CD14-positive monocyte (primary cell): ENCODE measurements at regions not wholly inside any gene's neighbourhood (a gene's known extent, or its start where the extent isn't known, plus 50 kb on each side); places are given as distances from the start of the nearest gene placed in this dataset.

ENCODE experiments used
- DNase-seq, 3 donors: peaks; one replicate each; pipeline ENCODE4 v3.0.0-alpha.2; 2011 to 2022
- H2AFZ ChIP-seq: 2 replicates; pipeline ENCODE4 v1.6.0; 2012; ENCODE audit warnings: mild to moderate bottlenecking, low read depth, low read length, inconsistent platforms; ENCODE audit not compliant: insufficient read depth, poor library complexity, severe bottlenecking
- H3K27ac ChIP-seq, 2 donors: 1 replicate in 1 of 2; 2 replicates in 1 of 2; pipeline ENCODE4 v1.5.1; 2012 to 2013; ENCODE audit warnings: low read length in 2 of 2, control low read depth in 1 of 2, inconsistent platforms in 1 of 2, low read depth in 1 of 2, mild to moderate bottlenecking in 1 of 2
- H3K27me3 ChIP-seq, 2 donors: one replicate each; pipeline versions ENCODE4 v1.6.0 to v1.6.1; 2011 to 2013; ENCODE audit warnings: low read length in 2 of 2; ENCODE audit not compliant: control insufficient read depth in 2 of 2, insufficient read depth in 2 of 2
- H3K36me3 ChIP-seq, 2 donors: replicated peaks in 1 of 2; 1 replicate in 1 of 2; 2 replicates in 1 of 2; pipeline versions ENCODE4 v1.5.1 to v1.6.1; 2012 to 2013; ENCODE audit warnings: low read length in 2 of 2, control low read depth in 1 of 2, inconsistent platforms in 1 of 2, mild to moderate bottlenecking in 1 of 2; ENCODE audit not compliant: insufficient read depth in 2 of 2, control insufficient read depth in 1 of 2
- H3K4me1 ChIP-seq, 2 donors: 1 replicate in 1 of 2; 2 replicates in 1 of 2; pipeline versions ENCODE4 v1.5.1 to v1.6.1; 2012 to 2013; ENCODE audit warnings: low read length in 2 of 2, control low read depth in 1 of 2, inconsistent platforms in 1 of 2, mild to moderate bottlenecking in 1 of 2, moderate library complexity in 1 of 2; ENCODE audit not compliant: insufficient read depth in 2 of 2, control insufficient read depth in 1 of 2
- H3K4me2 ChIP-seq: replicated peaks from 2 replicates; pipeline ENCODE3; 2012; ENCODE audit warnings: low read length, moderate library complexity, mild to moderate bottlenecking; ENCODE audit not compliant: poor library complexity, severe bottlenecking; ENCODE audit errors: extremely low read depth
- H3K4me3 ChIP-seq, 3 experiments: fragments of 200-600 bp in 1 of 3; sonication (generic) in 1 of 3; replicated peaks in 1 of 3; 1 replicate in 2 of 3; 2 replicates in 1 of 3; pipeline ENCODE4 v1.5.1; 2011 to 2013; ENCODE audit warnings: low read length in 3 of 3, mild to moderate bottlenecking in 3 of 3, control low read depth in 2 of 3, low read depth in 2 of 3, inconsistent platforms in 1 of 3, moderate library complexity in 1 of 3
- H3K79me2 ChIP-seq: 2 replicates; pipeline ENCODE4 v1.6.0; 2012; ENCODE audit warnings: mild to moderate bottlenecking, control low read depth, inconsistent platforms, low read length, moderate library complexity; ENCODE audit not compliant: insufficient read depth
- H3K9ac ChIP-seq: 2 replicates; pipeline ENCODE4 v1.6.0; 2017; ENCODE audit warnings: low read length, mild to moderate bottlenecking; ENCODE audit not compliant: insufficient read depth, poor library complexity, severe bottlenecking
- H3K9me3 ChIP-seq, 2 donors: replicated peaks in 1 of 2; 1 replicate in 1 of 2; 2 replicates in 1 of 2; pipeline versions ENCODE4 v1.5.1 to v1.6.1; 2012 to 2013; ENCODE audit warnings: low read length in 2 of 2, control low read depth in 1 of 2; ENCODE audit not compliant: control insufficient read depth in 1 of 2, insufficient read depth in 1 of 2
- H4K20me1 ChIP-seq: 2 replicates; pipeline ENCODE4 v1.6.0; 2012; ENCODE audit warnings: mild to moderate bottlenecking, low read length, control low read depth, moderate library complexity; ENCODE audit not compliant: insufficient read depth
- H3K27ac Mint-ChIP-seq, 7 donors: one replicate each; pipeline ENCODE4 v1.8.0; 2020; ENCODE audit warnings: mild to moderate bottlenecking in 7 of 7, mixed read lengths in 7 of 7, moderate library complexity in 6 of 7, inconsistent platforms in 2 of 7
- H3K27me3 Mint-ChIP-seq, 3 donors: one replicate each; pipeline ENCODE4 v1.8.0; 2021 to 2022; ENCODE audit warnings: low read depth in 3 of 3, mild to moderate bottlenecking in 3 of 3, mixed read lengths in 3 of 3, moderate library complexity in 3 of 3, inconsistent platforms in 1 of 3
- H3K36me3 Mint-ChIP-seq, 2 donors: one replicate each; pipeline ENCODE4 v1.8.0; 2020; ENCODE audit warnings: mixed read lengths in 2 of 2, inconsistent platforms in 1 of 2, mild to moderate bottlenecking in 1 of 2
- H3K4me1 Mint-ChIP-seq: one replicate; pipeline ENCODE4 v1.8.0; 2020; ENCODE audit warnings: mild to moderate bottlenecking, mixed read lengths
- H3K4me3 Mint-ChIP-seq, 2 donors: one replicate each; pipeline ENCODE4 v1.8.0; 2020; ENCODE audit warnings: mild to moderate bottlenecking in 2 of 2, mixed read lengths in 2 of 2, moderate library complexity in 1 of 2
- H3K9me3 Mint-ChIP-seq, 7 donors: one replicate each; pipeline ENCODE4 v1.8.0; 2020 to 2022; ENCODE audit warnings: mixed read lengths in 7 of 7, mild to moderate bottlenecking in 6 of 7, moderate library complexity in 6 of 7, inconsistent platforms in 2 of 7
- CTCF ChIP-seq: fragments of 200-600 bp; IDR thresholded peaks from one replicate; pipeline ENCODE4 v1.8.0; 2022; ENCODE audit warnings: antibody characterized with exemption, mild to moderate bottlenecking
- WGBS: methylation state at CpG from one replicate; pipeline ENCODE4 v1.1.5; 2013; ENCODE audit warnings: missing lambda C conversion rate; ENCODE audit not compliant: insufficient coverage; 5-methylcytosine and 5-hydroxymethylcytosine counted together
- intact Hi-C, 2 donors: fragments of 100-400 bp; cut with micrococcal nuclease; formaldehyde crosslinking; loops; one replicate each; pipeline versions ENCODE4 v1.15.0 to v1.15.1; 2023

- no peak for DNase-seq
- Mint-ChIP-seq H3K27me3 (peaks cover 0 to 2% (median 2%) of the 10 kb centered on the region in 3 donors), H3K36me3 (no peaks in the 10 kb centered on the region), H3K4me1 (no peaks in the 10 kb centered on the region), H3K27ac (no peak overlapping the region), H3K9me3 (peaks cover 0 to 5% (median 0%) of the 10 kb centered on the region in 7 donors), H3K4me3 (no peak overlapping the region)
- H2AFZ ChIP-seq = no peak overlapping the region
- H3K9ac ChIP-seq = no peak overlapping the region
- H3K9me3 ChIP-seq = no peaks in the 10 kb centered on the region
- intact Hi-C loops = no loop called here
- no peaks in the 10 kb centered on the region for H3K36me3 ChIP-seq
- H4K20me1 ChIP-seq = no peaks in the 10 kb centered on the region
- no CpG with 5 or more reads among the region's 3 CpGs for WGBS
- no peaks in the 10 kb centered on the region for H3K79me2 ChIP-seq
- no peak overlapping the region for H3K4me2 ChIP-seq
- no peak for TF ChIP-seq CTCF
- no peaks in the 10 kb centered on the region for H3K4me1 ChIP-seq
- no peaks in the 10 kb centered on the region for H3K27me3 ChIP-seq
- no peak overlapping the region for H3K4me3 ChIP-seq
- H3K27ac ChIP-seq = no peak overlapping the region
Measured at GRCh38 chr12:126708492-126708896, 1558.5 kb upstream of the TMEM132C start.

- H3K9me3 Mint-ChIP-seq = peaks cover 0 to 17% (median 5%) of the 10 kb centered on the region in 7 donors
- no peak for DNase-seq
- H3K9me3 ChIP-seq = peaks cover 4 to 5% of the 10 kb centered on the region in 2 donors
- H3K27ac ChIP-seq = no peak overlapping the region
- intact Hi-C loops = no loop called here
- H2AFZ ChIP-seq = no peak overlapping the region
- no peak overlapping the region for H3K4me3 Mint-ChIP-seq
- no peak overlapping the region for H3K9ac ChIP-seq
- H3K36me3 ChIP-seq = no peaks in the 10 kb centered on the region
- no peaks in the 10 kb centered on the region for H3K4me1 ChIP-seq
- TF ChIP-seq CTCF = no peak
- no peaks in the 10 kb centered on the region for H4K20me1 ChIP-seq
- H3K4me2 ChIP-seq = no peak overlapping the region
- no peaks in the 10 kb centered on the region for H3K36me3 Mint-ChIP-seq
- H3K4me3 ChIP-seq = no peak overlapping the region
- no peaks in the 10 kb centered on the region for H3K4me1 Mint-ChIP-seq
- H3K27me3 ChIP-seq = no peaks in the 10 kb centered on the region
- H3K27ac Mint-ChIP-seq = no peak overlapping the region
- H3K79me2 ChIP-seq = no peaks in the 10 kb centered on the region
- peaks cover 0 to 1% (median under 1%) of the 10 kb centered on the region in 3 donors for H3K27me3 Mint-ChIP-seq
Measured at GRCh38 chr12:126718365-126718764, 1548.6 kb upstream of the TMEM132C start.
